ENCODE measurements at regions not wholly inside any gene's neighbourhood (a gene's known extent, or its start where the extent isn't known, plus 50 kb on each side); places are given as distances from the start of the nearest gene placed in this dataset.

DNA sequence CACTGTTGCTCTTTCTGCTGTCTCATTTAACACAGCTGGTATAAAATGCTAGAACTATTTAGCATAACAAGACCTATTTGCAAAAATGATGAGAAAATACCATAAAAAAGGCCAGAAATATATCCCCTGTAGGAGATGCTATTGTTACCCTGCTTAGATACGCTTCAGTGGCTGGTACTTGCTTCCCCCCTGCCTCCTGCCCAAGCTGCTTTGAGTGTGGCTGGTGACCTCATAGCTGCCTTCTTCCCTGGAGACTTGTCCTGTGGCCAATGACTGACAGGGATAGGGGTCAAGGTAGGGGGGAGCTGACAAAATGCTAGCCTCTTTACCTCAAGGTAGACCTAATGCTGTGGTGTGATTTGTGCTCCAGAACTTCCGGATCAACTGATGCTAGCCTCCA lies 150.2 kb upstream of the ZEB2 start:
- TF ChIP-seq, protein P1, sequence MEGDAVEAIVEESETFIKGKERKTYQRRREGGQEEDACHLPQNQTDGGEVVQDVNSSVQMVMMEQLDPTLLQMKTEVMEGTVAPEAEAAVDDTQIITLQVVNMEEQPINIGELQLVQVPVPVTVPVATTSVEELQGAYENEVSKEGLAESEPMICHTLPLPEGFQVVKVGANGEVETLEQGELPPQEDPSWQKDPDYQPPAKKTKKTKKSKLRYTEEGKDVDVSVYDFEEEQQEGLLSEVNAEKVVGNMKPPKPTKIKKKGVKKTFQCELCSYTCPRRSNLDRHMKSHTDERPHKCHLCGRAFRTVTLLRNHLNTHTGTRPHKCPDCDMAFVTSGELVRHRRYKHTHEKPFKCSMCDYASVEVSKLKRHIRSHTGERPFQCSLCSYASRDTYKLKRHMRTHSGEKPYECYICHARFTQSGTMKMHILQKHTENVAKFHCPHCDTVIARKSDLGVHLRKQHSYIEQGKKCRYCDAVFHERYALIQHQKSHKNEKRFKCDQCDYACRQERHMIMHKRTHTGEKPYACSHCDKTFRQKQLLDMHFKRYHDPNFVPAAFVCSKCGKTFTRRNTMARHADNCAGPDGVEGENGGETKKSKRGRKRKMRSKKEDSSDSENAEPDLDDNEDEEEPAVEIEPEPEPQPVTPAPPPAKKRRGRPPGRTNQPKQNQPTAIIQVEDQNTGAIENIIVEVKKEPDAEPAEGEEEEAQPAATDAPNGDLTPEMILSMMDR (conservative IDR thresholded peaks at IDR 0.05; ENCODE audit: low read depth in 2 of 2): no peak
- TF ChIP-seq, protein P2, sequence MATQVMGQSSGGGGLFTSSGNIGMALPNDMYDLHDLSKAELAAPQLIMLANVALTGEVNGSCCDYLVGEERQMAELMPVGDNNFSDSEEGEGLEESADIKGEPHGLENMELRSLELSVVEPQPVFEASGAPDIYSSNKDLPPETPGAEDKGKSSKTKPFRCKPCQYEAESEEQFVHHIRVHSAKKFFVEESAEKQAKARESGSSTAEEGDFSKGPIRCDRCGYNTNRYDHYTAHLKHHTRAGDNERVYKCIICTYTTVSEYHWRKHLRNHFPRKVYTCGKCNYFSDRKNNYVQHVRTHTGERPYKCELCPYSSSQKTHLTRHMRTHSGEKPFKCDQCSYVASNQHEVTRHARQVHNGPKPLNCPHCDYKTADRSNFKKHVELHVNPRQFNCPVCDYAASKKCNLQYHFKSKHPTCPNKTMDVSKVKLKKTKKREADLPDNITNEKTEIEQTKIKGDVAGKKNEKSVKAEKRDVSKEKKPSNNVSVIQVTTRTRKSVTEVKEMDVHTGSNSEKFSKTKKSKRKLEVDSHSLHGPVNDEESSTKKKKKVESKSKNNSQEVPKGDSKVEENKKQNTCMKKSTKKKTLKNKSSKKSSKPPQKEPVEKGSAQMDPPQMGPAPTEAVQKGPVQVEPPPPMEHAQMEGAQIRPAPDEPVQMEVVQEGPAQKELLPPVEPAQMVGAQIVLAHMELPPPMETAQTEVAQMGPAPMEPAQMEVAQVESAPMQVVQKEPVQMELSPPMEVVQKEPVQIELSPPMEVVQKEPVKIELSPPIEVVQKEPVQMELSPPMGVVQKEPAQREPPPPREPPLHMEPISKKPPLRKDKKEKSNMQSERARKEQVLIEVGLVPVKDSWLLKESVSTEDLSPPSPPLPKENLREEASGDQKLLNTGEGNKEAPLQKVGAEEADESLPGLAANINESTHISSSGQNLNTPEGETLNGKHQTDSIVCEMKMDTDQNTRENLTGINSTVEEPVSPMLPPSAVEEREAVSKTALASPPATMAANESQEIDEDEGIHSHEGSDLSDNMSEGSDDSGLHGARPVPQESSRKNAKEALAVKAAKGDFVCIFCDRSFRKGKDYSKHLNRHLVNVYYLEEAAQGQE (IDR thresholded peaks at IDR 0.05; ENCODE audit: unreplicated experiment): no peak
- TF ChIP-seq POLR2AphosphoS5 (IDR thresholded peaks at IDR 0.05; ENCODE audit: low read depth) (no peak), STAT1 (IDR thresholded peaks at IDR 0.05; ENCODE audit: unreplicated experiment) (no peak)

Data from GM23338 (cell line).